Left hindlimb (tissue), 1 donor: ENCODE measurements at regions not wholly inside any gene's neighbourhood (a gene's known extent, or its start where the extent isn't known, plus 50 kb on each side); places are given as distances from the start of the nearest gene placed in this dataset.
"Not testable (repeated sequence)": the region's sequence is repeated elsewhere in the genome, so short reads cannot be mapped to it uniquely, and the experiment has no call there.

Experiments used
- DNase-seq: peaks from one replicate; pipeline ENCODE4 v3.0.0-alpha.2; 2018

DNA sequence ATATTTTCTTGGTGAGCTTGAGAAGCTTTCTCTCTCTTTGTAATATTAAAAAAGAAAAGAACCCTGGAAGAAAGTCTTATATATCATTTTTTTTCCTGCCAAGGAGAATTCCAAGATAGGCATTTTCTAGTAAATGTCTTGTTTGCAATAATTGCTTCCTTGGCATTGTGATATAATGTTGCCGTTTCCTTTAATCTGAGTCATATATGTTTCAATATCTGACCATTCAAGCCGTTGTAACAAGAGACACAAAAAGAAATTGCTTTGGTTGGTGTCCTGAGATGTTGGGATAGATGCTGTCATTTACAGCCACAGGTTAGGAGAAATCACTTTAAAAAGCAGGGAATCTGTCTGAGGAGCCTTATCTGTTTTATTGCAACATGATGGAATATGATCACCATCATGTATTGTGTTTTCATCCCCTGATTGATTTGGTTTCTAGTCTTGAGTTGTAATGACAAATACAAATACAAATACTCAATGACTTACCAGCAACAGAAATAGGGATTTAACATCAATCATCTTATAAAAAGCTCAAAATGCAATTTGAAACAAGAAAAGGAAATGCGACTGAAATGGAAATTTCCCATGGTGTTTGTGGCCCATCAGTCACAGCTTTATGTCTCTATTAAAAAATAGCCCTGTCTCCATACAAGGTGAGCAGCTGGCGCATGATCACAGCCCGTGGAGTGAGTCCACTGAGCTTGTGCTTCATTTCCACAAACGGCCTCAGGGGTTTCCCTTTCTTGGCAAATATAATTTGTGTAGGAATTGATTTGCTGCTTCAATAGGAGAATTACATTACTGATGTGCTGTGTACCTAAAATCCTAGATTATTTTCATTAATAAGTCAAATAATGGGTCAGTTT is 250.1 kb upstream of the TRPC7 start:
- no peak for DNase-seq

GRCh38 chr5:136613230-136613629 is 247.9 kb upstream of the TRPC7 start:
- no peak for DNase-seq

DNA sequence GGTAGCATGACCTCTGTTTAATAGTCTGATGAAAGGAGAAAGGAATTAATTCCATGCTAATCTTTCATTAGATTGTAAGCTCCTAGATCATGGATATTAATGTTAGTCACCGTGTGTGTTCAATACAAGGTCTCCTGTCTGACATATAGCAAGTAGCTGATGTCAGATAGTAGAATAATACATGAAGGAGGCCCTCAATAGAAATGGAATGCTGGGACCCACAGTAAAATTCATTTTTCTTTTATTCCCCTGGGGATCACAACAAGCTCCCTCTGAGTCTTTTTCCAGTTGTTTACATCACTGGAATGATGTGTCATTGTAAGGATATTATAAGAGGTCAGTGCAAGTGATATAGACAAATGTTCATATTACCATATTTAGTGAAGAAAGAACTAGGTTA is 240.3 kb upstream of the TRPC7 start:
- DNase-seq, result no peak

GRCh38 chr5:136600306-136600705 is 235.0 kb upstream of the TRPC7 start:
- no peak for DNase-seq

- DNase-seq, result no peak
Observed at GRCh38 chr5:136598802-136599404, 233.6 kb upstream of the TRPC7 start.

DNA sequence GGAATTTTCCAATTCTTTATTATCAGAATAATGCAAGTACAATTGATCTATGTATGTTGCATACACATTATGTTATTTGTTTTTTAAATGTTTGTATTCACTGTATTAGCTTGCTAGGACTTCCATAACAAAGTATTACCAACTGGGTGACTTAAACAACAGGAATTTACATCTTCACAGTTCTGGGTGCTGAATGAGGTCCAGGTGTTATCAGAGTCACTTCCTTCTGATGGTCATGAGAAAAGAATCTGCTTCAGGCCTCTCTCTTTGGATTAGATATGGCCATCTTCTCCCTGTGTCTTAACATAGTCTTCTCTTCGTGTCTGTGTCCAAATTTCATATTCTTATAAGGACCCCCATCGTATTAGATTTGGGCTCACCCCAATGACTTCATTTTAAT is 229.1 kb upstream of the TRPC7 start:
- no peak for DNase-seq

DNA sequence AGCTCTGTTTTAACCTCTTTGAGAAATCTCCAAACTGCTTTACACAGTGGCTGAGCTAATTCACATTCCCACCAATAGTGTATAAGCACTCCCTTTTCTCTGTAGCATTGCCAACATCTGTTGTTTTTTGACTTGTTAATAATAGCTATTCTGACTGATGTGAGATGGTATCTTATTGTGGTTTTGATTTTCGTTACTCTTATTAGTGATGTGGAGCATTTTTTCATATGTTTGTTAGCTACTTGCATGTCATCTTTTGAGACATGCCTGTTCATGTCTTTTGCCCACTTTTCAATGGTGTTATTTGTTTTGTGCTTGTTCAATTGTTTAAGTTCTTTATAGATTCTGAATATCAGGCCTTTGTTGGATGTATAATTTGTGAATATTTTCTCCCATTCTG is 225.2 kb upstream of the TRPC7 start:
- DNase-seq, result no peak

DNA sequence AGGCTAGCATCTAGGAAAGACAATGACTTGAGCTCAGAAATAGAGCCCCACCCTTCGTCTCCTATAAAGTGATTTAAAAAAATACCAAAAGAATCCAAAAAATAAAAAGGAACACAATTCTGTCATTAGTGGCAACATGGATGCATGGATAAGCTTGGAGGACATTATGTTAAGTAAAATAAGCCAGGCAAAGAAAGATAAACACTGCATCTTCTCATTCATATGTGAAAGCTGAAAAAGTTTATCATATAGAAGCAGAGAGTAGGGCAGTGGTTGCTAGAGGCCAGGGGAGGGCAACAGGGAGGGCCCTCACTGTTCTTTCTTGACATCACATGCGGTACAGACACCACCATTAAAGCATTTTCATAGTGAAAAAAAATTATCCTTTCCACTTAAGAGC is 220.9 kb upstream of the TRPC7 start:
- DNase-seq, result no peak

DNA sequence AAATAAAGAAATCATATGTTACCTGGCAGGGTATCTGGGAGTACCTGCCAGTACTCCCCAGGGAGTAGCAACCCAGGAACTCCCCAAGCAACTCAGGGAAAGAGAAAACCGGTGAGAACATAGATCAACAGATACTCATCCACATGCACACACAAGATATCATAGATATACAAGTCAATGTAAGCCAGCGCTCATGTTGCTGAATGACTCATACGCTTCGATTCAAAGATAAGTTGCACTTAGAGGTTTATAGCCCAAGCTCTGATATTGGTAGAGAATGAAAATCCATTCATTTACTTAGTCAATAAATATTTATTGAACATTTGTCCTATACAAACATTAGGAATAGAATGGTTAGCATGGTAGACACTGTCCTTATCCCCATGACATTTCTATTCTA is 219.1 kb upstream of the TRPC7 start:
- no peak for DNase-seq

GRCh38 chr5:136579238-136579637 is 213.9 kb upstream of the TRPC7 start:
- no peak for DNase-seq

- not testable (repeated sequence) for DNase-seq
Observed at GRCh38 chr5:136569875-136570274, 204.5 kb upstream of the TRPC7 start.

GRCh38 chr5:136565457-136565856 is 200.1 kb upstream of the TRPC7 start:
- not testable (repeated sequence) for DNase-seq

DNA sequence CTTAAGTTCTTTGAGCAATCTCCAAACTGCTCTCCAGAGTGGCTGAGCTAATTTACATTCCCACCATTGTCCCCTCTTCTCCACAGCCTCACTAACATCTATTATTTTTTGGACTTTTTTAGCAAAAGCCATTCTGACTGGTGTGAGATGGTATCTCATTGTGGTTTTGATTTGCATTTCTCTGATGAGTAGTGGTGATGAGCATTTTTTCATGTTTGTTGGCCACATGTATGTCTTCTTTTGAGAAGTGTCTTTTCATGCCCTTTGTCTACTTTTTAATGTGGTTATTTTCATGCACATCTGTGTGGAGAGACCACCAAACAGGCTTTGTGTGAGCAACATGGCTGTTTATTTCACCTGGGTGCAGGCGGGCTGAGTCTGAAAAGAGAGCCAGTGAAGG is 199.7 kb upstream of the TRPC7 start:
- not testable (repeated sequence) for DNase-seq

- not testable (repeated sequence) for DNase-seq
Observed at GRCh38 chr5:136564431-136564830, 199.1 kb upstream of the TRPC7 start.

- DNase-seq, result no peak
Observed at GRCh38 chr5:136563489-136563888, 198.1 kb upstream of the TRPC7 start.

DNA sequence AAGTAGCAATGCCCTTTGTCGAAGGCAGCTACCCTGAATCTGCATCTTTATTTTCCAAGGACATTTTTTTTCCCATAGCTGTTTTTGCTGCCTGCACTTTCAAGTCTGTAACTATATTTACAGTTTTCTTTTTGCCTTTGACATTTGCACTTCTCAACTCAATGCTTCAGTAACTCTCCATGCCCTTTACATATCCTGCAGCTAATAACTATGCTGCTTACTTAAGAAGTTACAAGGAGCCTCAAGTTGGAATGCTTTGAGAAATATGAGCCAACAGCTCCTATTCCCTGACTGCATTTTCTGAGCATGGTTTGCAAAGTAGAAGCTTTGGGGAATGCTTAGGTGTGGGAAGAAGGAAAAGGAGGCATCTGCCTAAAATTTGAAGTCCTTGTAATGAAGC is 194.8 kb upstream of the TRPC7 start:
- DNase-seq, result no peak

- no peak for DNase-seq
Observed at GRCh38 chr5:136559651-136560050, 194.3 kb upstream of the TRPC7 start.

- not testable (repeated sequence) for DNase-seq
Observed at GRCh38 chr5:136547096-136547495, 181.8 kb upstream of the TRPC7 start.

- DNase-seq, result not testable (repeated sequence)
Observed at GRCh38 chr5:136546441-136546840, 181.1 kb upstream of the TRPC7 start.

- DNase-seq, result not testable (repeated sequence)
Observed at GRCh38 chr5:136545031-136545430, 179.7 kb upstream of the TRPC7 start.

GRCh38 chr5:136538534-136538933 is 173.2 kb upstream of the TRPC7 start:
- no peak for DNase-seq

GRCh38 chr5:136529081-136529480 is 163.7 kb upstream of the TRPC7 start:
- no peak for DNase-seq

DNA sequence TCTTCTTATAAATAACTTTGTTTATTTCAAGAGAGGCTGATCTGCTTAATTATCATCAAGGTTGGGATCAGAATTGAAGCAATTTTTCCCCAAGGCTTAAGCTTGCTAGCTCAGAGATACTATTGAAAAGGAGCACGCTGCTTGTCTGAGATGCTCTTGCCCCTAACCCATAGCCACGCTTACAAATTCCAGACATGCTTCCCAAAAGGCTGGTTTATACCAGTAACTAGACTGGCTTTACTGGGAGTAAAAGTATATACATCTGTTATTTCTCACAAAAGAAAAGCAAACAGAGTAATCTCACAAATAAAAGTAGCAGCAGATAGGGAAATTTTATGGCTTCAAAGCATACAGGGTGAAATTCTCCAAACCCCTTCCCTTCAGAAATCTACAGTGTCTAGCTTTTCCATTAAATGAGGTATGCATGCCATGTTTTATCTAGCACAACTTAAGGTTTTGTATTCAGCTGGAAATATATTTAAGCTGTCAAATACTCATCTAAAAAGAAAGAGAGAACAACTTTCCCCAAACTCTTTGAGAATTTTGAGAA is 163.2 kb upstream of the TRPC7 start:
- DNase-seq, result no peak

- no peak for DNase-seq
Observed at GRCh38 chr5:136527311-136527710, 162.0 kb upstream of the TRPC7 start.
